ENCODE measurements at regions not wholly inside any gene's neighbourhood (a gene's known extent, or its start where the extent isn't known, plus 50 kb on each side); places are given as distances from the start of the nearest gene placed in this dataset.
"Not testable (repeated sequence)": the region's sequence is repeated elsewhere in the genome, so short reads cannot be mapped to it uniquely, and the experiment has no call there.

DNA sequence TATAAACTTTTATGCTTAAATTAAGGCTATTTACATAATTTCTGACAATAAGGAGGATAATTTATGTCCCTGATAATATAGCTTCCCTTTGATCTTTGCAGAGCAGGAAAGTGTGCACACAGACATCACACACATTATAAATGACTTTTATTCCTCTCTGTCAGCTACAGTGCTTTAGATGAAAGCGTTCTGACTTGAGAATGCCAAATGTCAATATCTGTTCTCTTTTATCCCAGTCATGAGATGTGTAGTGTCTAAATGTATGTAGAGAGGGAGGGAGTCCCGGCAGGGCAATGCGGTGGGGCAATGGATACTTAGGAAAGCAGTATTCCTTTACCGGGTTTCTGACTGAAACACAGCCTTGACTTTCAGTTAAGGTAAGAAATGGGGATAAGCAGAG lies 225.4 kb upstream of the CHORDC1 start:
- in situ Hi-C loops (cut with MboI; ENCODE audit: low sequenced_read_pairs), result no loop called here
- no peaks in the 10 kb centered on the region for H3K36me3 ChIP-seq (replicated peaks)
- H3K9me3 ChIP-seq, result no peaks in the 10 kb centered on the region
- no peak for DNase-seq (ENCODE audit: low spot score in 2 of 2)
- H3K4me3 ChIP-seq, result no peak overlapping the region
- no peaks in the 10 kb centered on the region for H3K27me3 ChIP-seq (ENCODE audit: low read depth)
- H3K4me1 ChIP-seq, result no peaks in the 10 kb centered on the region

GRCh38 chr11:90447618-90448017 lies 224.8 kb upstream of the CHORDC1 start:
- in situ Hi-C loops (cut with MboI; ENCODE audit: low sequenced_read_pairs), result no loop called here
- no peaks in the 10 kb centered on the region for H3K4me1 ChIP-seq
- no peaks in the 10 kb centered on the region for H3K36me3 ChIP-seq (replicated peaks)
- H3K4me3 ChIP-seq, result no peak overlapping the region
- no peaks in the 10 kb centered on the region for H3K27me3 ChIP-seq (ENCODE audit: low read depth)
- DNase-seq (ENCODE audit: low spot score in 2 of 2), result no peak
- H3K9me3 ChIP-seq, result no peaks in the 10 kb centered on the region

DNA sequence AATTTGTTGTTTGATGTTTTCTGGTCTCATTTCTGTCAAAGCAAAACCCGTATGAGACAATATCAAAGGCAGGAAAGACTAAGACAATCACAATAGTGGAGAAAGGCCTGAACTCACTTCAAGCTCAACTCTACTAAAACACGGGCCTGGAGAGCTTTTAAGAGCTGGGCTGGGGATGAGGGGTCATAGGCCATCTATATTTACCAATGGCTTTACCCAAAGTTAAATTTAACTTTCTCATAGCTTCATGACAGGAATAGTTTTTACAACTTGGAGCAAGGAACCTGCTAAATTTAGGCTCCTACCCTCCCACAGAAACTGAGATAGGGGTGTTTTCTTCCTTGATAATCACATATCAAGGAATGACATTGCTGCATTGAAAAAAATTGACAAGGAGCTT lies 223.4 kb upstream of the CHORDC1 start:
- Histone ChIP-seq H3K4me1 (no peaks in the 10 kb centered on the region), H3K4me3 (no peak overlapping the region), H3K9me3 (no peaks in the 10 kb centered on the region), H3K36me3 (replicated peaks) (no peaks in the 10 kb centered on the region), H3K27me3 (ENCODE audit: low read depth) (no peaks in the 10 kb centered on the region)
- in situ Hi-C loops (cut with MboI; ENCODE audit: low sequenced_read_pairs), result no loop called here
- DNase-seq (ENCODE audit: low spot score in 2 of 2), result no peak

DNA sequence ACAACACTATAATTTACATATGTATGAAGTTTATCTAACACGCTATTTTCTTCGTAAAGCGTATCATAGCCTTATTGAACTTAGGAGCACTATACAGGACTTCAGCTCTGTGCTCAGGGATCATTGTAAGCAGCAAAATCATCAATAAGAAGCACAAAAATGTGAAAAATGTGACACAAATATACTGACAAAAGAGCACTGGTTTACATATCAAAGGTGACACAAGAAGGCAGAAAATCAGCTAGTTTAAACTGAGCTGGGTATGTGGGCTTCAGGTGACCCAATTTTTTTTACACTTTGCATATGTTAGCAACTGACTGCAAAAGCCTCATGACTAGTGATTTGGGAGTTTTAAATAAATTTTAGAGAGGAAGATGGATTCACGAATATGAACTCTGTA lies 215.2 kb upstream of the CHORDC1 start:
- in situ Hi-C loops (cut with MboI; ENCODE audit: low sequenced_read_pairs), result no loop called here
- DNase-seq (ENCODE audit: low spot score in 2 of 2), result peak in 1 of 2 experiments; percentile 88
- Histone ChIP-seq H3K4me3 (no peak overlapping the region), H3K36me3 (replicated peaks) (no peaks in the 10 kb centered on the region), H3K9me3 (no peaks in the 10 kb centered on the region), H3K27me3 (ENCODE audit: low read depth) (no peaks in the 10 kb centered on the region), H3K4me1 (peaks cover 27% of the 10 kb centered on the region)

- Histone ChIP-seq H3K36me3 (replicated peaks) (no peaks in the 10 kb centered on the region), H3K27me3 (ENCODE audit: low read depth) (no peaks in the 10 kb centered on the region), H3K4me1 (peaks cover 29% of the 10 kb centered on the region), H3K9me3 (no peaks in the 10 kb centered on the region), H3K4me3 (no peak overlapping the region)
- peak; percentile 37 to 57 for DNase-seq (ENCODE audit: low spot score in 2 of 2)
- in situ Hi-C loops (cut with MboI; ENCODE audit: low sequenced_read_pairs), result no loop called here
Measured at GRCh38 chr11:90434858-90435257, 212.0 kb upstream of the CHORDC1 start.

DNA sequence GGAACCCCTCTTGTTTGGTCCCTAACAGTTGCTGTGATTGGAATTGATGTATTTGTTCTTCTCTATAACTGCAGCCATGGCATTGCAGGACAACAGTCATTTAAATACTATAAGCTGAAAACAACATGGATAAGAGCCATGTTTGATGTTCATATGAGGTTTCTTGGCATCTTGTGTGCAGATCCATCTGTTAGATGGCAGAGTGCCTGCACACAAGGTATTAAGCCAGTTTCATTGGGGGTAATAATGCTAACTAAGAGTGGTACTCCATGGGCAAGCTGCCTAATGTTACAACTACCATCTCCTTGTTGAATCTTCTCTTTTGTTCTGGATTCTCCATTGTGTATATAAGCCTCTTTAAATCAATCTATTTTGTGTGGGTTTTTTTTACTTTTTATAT lies 206.0 kb upstream of the CHORDC1 start:
- Histone ChIP-seq H3K36me3 (replicated peaks) (no peaks in the 10 kb centered on the region), H3K4me3 (no peak overlapping the region), H3K4me1 (peaks cover 3% of the 10 kb centered on the region; the same call in 1 of the 2 replicates), H3K9me3 (no peaks in the 10 kb centered on the region), H3K27me3 (ENCODE audit: low read depth) (no peaks in the 10 kb centered on the region)
- in situ Hi-C loops (cut with MboI; ENCODE audit: low sequenced_read_pairs), result no loop called here
- no peak for DNase-seq (ENCODE audit: low spot score in 2 of 2)

DNA sequence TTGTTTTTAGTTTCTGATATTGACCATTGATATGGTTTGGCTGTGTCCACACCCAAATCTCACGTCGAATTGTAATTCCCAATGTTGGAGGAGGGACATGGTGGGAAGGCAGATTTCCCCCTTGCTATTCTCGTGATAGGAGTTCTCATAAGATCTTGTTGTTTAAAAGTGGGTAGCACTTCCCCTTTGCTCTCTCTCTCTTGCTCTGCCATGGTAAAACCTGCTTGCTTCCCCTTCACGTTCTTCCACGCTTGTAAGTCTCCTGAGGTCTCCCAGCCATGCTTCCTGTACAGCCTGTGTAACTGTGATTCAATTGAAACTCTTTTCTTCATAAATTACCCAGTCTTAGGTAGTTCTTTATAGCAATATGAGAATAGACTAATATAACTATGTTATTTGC lies 203.6 kb upstream of the CHORDC1 start:
- H3K36me3 ChIP-seq (replicated peaks), result no peaks in the 10 kb centered on the region
- no peaks in the 10 kb centered on the region for H3K27me3 ChIP-seq (ENCODE audit: low read depth)
- DNase-seq (ENCODE audit: low spot score in 2 of 2), result no peak
- in situ Hi-C loops (cut with MboI; ENCODE audit: low sequenced_read_pairs), result no loop called here
- H3K9me3 ChIP-seq, result no peaks in the 10 kb centered on the region
- H3K4me3 ChIP-seq, result no peak overlapping the region
- peaks cover 7% of the 10 kb centered on the region; the same call in 1 of the 2 replicates for H3K4me1 ChIP-seq

DNA sequence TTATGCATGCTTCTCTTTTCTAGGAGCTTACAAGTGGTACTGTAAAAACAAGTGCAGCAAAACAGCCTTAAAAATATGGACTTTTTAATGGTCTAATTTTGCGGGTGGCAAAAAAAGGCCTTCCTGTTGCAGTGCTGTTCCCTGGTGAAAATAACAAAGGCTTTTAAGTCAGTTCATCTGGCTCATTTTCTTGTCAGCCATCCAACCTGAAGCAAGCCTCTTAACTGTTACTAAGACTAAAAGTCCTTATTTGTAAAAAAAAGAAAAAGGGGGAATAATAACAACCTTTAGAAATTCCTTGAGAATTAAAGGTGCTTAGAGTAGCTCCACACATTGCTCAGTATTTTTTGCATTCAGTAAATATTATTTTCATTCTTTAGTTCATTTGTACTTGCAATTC lies 200.5 kb upstream of the CHORDC1 start:
- Histone ChIP-seq H3K9me3 (no peaks in the 10 kb centered on the region), H3K36me3 (replicated peaks) (no peaks in the 10 kb centered on the region), H3K27me3 (ENCODE audit: low read depth) (no peaks in the 10 kb centered on the region), H3K4me3 (no peak overlapping the region), H3K4me1 (peaks cover 4% of the 10 kb centered on the region; the same call in 1 of the 2 replicates)
- no peak for DNase-seq (ENCODE audit: low spot score in 2 of 2)
- in situ Hi-C loops (cut with MboI; ENCODE audit: low sequenced_read_pairs), result no loop called here

GRCh38 chr11:90422787-90423186 lies 199.9 kb upstream of the CHORDC1 start:
- H3K27me3 ChIP-seq (ENCODE audit: low read depth); H3K4me3 ChIP-seq; in situ Hi-C loops (cut with MboI; ENCODE audit: low sequenced_read_pairs); DNase-seq (ENCODE audit: low spot score in 2 of 2); H3K4me1 ChIP-seq; H3K9me3 ChIP-seq; H3K36me3 ChIP-seq (replicated peaks): not testable (repeated sequence)

- no peaks in the 10 kb centered on the region for H3K27me3 ChIP-seq (ENCODE audit: low read depth)
- no peaks in the 10 kb centered on the region for H3K9me3 ChIP-seq
- DNase-seq (ENCODE audit: low spot score in 2 of 2), result peak in 1 of 2 experiments; percentile 14
- in situ Hi-C loops (cut with MboI; ENCODE audit: low sequenced_read_pairs), result no loop called here
- H3K36me3 ChIP-seq (replicated peaks), result no peaks in the 10 kb centered on the region
- H3K4me3 ChIP-seq, result no peak overlapping the region
- no peaks in the 10 kb centered on the region for H3K4me1 ChIP-seq
Measured at GRCh38 chr11:90414221-90414620, 191.4 kb upstream of the CHORDC1 start.

GRCh38 chr11:90407350-90407749 lies 184.5 kb upstream of the CHORDC1 start:
- H3K9me3 ChIP-seq, result no peaks in the 10 kb centered on the region
- in situ Hi-C loops (cut with MboI; ENCODE audit: low sequenced_read_pairs), result no loop called here
- H3K4me1 ChIP-seq, result no peaks in the 10 kb centered on the region
- no peak overlapping the region for H3K4me3 ChIP-seq
- DNase-seq (ENCODE audit: low spot score in 2 of 2), result no peak
- no peaks in the 10 kb centered on the region for H3K27me3 ChIP-seq (ENCODE audit: low read depth)
- H3K36me3 ChIP-seq (replicated peaks), result no peaks in the 10 kb centered on the region

DNA sequence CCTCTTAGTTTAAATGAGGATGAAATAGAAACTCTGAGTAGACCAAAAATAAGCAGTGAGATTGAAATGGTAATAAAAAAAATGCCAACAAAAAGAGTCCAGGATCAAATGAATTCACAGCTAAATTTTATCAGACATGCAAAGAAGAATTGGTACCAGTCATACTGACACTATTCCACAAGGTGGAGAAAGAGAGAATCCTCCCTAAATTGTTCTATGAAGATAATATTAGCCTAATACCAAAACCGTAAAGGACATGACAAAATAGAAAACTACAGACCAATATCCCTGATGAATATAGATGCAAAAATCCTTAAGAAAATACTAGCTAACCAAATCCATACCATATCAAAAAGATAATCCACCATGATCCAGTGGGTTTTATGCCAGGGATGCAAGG lies 169.8 kb upstream of the CHORDC1 start:
- no peaks in the 10 kb centered on the region for H3K9me3 ChIP-seq
- H3K27me3 ChIP-seq (ENCODE audit: low read depth), result no peaks in the 10 kb centered on the region
- in situ Hi-C loops (cut with MboI; ENCODE audit: low sequenced_read_pairs), result no loop called here
- no peaks in the 10 kb centered on the region for H3K4me1 ChIP-seq
- DNase-seq (ENCODE audit: low spot score in 2 of 2), result no peak
- H3K4me3 ChIP-seq, result no peak overlapping the region
- no peaks in the 10 kb centered on the region for H3K36me3 ChIP-seq (replicated peaks)

GRCh38 chr11:90391756-90392155 lies 168.9 kb upstream of the CHORDC1 start:
- H3K4me3 ChIP-seq, result no peak overlapping the region
- no peaks in the 10 kb centered on the region for H3K36me3 ChIP-seq (replicated peaks)
- no peaks in the 10 kb centered on the region for H3K4me1 ChIP-seq
- no peak for DNase-seq (ENCODE audit: low spot score in 2 of 2)
- no peaks in the 10 kb centered on the region for H3K27me3 ChIP-seq (ENCODE audit: low read depth)
- H3K9me3 ChIP-seq, result no peaks in the 10 kb centered on the region
- in situ Hi-C loops (cut with MboI; ENCODE audit: low sequenced_read_pairs), result no loop called here

DNA sequence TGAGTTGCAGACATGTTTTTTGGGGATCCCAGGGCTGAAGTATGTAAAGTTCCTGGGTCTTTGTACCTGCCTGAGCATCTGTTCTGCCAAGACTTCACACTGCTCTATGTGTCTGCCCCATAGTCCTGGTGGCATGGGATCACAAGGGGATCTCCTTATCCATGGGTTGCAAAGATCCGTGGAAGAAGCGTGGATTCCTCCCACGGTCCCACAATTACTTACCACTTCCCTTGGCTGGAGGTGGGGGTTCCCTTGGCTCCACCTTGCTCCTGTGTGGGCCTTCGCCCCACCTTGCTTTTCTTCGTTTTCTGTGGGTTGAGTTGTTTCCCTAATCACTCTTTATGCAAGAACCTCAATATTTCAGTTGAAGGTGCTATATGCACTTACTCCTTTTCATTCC lies 157.4 kb upstream of the CHORDC1 start:
- in situ Hi-C loops (cut with MboI; ENCODE audit: low sequenced_read_pairs), result no loop called here
- Histone ChIP-seq H3K9me3 (no peaks in the 10 kb centered on the region), H3K27me3 (ENCODE audit: low read depth) (no peaks in the 10 kb centered on the region), H3K36me3 (replicated peaks) (no peaks in the 10 kb centered on the region), H3K4me1 (no peaks in the 10 kb centered on the region), H3K4me3 (no peak overlapping the region)
- no peak for DNase-seq (ENCODE audit: low spot score in 2 of 2)

DNA sequence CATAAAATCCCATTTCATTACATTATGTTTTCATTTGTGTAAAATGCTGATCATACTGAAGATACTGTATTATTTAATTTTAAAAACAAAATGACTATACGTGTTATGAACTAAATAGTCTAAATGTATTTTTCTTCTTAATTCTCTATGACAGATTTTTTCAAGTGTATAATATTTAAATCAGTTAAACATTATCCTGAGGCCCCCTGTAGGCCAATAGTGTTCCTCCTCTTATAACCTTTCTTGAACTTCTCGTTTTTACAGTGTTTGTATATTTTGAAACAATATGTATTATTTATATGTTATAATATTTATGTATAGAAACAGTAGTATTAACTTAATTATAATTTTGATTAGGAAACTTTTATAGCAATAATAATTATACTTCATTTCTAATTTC lies 151.1 kb upstream of the CHORDC1 start:
- no peaks in the 10 kb centered on the region for H3K9me3 ChIP-seq
- no peaks in the 10 kb centered on the region for H3K27me3 ChIP-seq (ENCODE audit: low read depth)
- in situ Hi-C loops (cut with MboI; ENCODE audit: low sequenced_read_pairs), result no loop called here
- H3K36me3 ChIP-seq (replicated peaks), result no peaks in the 10 kb centered on the region
- H3K4me1 ChIP-seq, result no peaks in the 10 kb centered on the region
- no peak overlapping the region for H3K4me3 ChIP-seq
- no peak for DNase-seq (ENCODE audit: low spot score in 2 of 2)

Data from HAP-1 (cell line).